H9 (cell line): ENCODE measurements at regions not wholly inside any gene's neighbourhood (a gene's known extent, or its start where the extent isn't known, plus 50 kb on each side); places are given as distances from the start of the nearest gene placed in this dataset.

ENCODE experiments used
- DNase-seq: peaks from one replicate; pipeline ENCODE4 v3.0.0-alpha.2; 2017
- H2AFZ ChIP-seq: one replicate; pipeline ENCODE4 v1.6.1; 2013; ENCODE audit warnings: mild to moderate bottlenecking, low read length, control low read depth, moderate library complexity
- H2AK5ac ChIP-seq: 2 replicates; pipeline ENCODE4 v1.6.1; 2013; ENCODE audit warnings: low read length, control low read depth, mixed read lengths; ENCODE audit not compliant: insufficient read length
- H2BK120ac ChIP-seq: one replicate; pipeline ENCODE4 v1.6.1; 2013; ENCODE audit warnings: low read depth, mild to moderate bottlenecking, low read length, control low read depth, inconsistent platforms; ENCODE audit not compliant: poor library complexity, severe bottlenecking
- H2BK12ac ChIP-seq: 2 replicates; pipeline ENCODE4 v1.6.1; 2013; ENCODE audit warnings: low read length, control low read depth, mixed read lengths, low read depth; ENCODE audit not compliant: insufficient read length
- H2BK15ac ChIP-seq: 2 replicates; pipeline ENCODE4 v1.6.1; 2013; ENCODE audit warnings: low read depth, low read length, control low read depth
- H2BK20ac ChIP-seq: one replicate; pipeline ENCODE4 v1.6.1; 2013; ENCODE audit warnings: low read depth, mild to moderate bottlenecking, low read length, control low read depth, inconsistent platforms; ENCODE audit not compliant: poor library complexity, severe bottlenecking
- H2BK5ac ChIP-seq: 2 replicates; pipeline ENCODE4 v1.6.1; 2013; ENCODE audit warnings: low read length, control low read depth, mixed read lengths; ENCODE audit not compliant: insufficient read length
- H3K14ac ChIP-seq: 2 replicates; pipeline ENCODE4 v1.6.1; 2013; ENCODE audit warnings: low read length, control low read depth; ENCODE audit not compliant: insufficient read depth
- H3K18ac ChIP-seq: 2 replicates; pipeline ENCODE4 v1.6.1; 2013; ENCODE audit warnings: low read depth, mild to moderate bottlenecking, mixed read lengths, low read length, control low read depth; ENCODE audit not compliant: insufficient read length
- H3K23ac ChIP-seq: 2 replicates; pipeline ENCODE4 v1.6.1; 2013; ENCODE audit warnings: low read length, control low read depth, mixed read lengths, low read depth; ENCODE audit not compliant: insufficient read length
- H3K23me2 ChIP-seq: 2 replicates; pipeline ENCODE4 v1.6.1; 2013; ENCODE audit warnings: low read depth, mild to moderate bottlenecking, mixed read lengths, low read length, control low read depth; ENCODE audit not compliant: insufficient read length, poor library complexity, severe bottlenecking
- H3K27ac ChIP-seq: 2 replicates; pipeline ENCODE4 v1.5.1; 2013; ENCODE audit warnings: low read length, control low read depth, mixed read lengths, low read depth; ENCODE audit not compliant: insufficient read length
- H3K27me3 ChIP-seq: 2 replicates; pipeline ENCODE4 v1.6.1; 2013; ENCODE audit warnings: low read length, control low read depth, inconsistent platforms; ENCODE audit not compliant: insufficient read depth
- H3K4ac ChIP-seq: 2 replicates; pipeline ENCODE4 v1.6.1; 2013; ENCODE audit warnings: low read depth, mild to moderate bottlenecking, control low read depth, inconsistent platforms, low read length, moderate library complexity
- H3K4me1 ChIP-seq: 2 replicates; pipeline ENCODE4 v1.6.1; 2013; ENCODE audit warnings: low read length, control low read depth, inconsistent platforms; ENCODE audit not compliant: insufficient read depth
- H3K4me2 ChIP-seq: 2 replicates; pipeline ENCODE4 v1.6.1; 2013; ENCODE audit warnings: low read length, control low read depth, mixed read lengths; ENCODE audit not compliant: insufficient read length, insufficient read depth
- H3K56ac ChIP-seq: 2 replicates; pipeline ENCODE4 v1.6.1; 2013; ENCODE audit warnings: low read depth, mild to moderate bottlenecking, mixed read lengths, low read length, control low read depth; ENCODE audit not compliant: insufficient read length
- H3K79me1 ChIP-seq: 2 replicates; pipeline ENCODE4 v1.6.1; 2013; ENCODE audit warnings: low read depth, mild to moderate bottlenecking, moderate library complexity, low read length, control low read depth, inconsistent platforms; ENCODE audit not compliant: insufficient read depth, poor library complexity, severe bottlenecking
- H3K79me2 ChIP-seq: 2 replicates; pipeline ENCODE4 v1.6.1; 2013; ENCODE audit warnings: low read length, control low read depth, inconsistent platforms; ENCODE audit not compliant: insufficient read depth
- H3K9ac ChIP-seq: 2 replicates; pipeline ENCODE4 v1.6.1; 2013; ENCODE audit warnings: low read length, control low read depth, mixed read lengths; ENCODE audit not compliant: insufficient read length; ENCODE audit errors: extremely low read depth
- H3K9me3 ChIP-seq: one replicate; pipeline ENCODE4 v1.6.1; 2013; ENCODE audit warnings: low read depth, low read length, inconsistent platforms; ENCODE audit not compliant: control insufficient read depth
- H3T11ph ChIP-seq: one replicate; pipeline ENCODE4 v1.6.1; 2013; ENCODE audit warnings: mild to moderate bottlenecking, low read length, control low read depth, inconsistent platforms
- H4K20me1 ChIP-seq: one replicate; pipeline ENCODE4 v1.6.1; 2013; ENCODE audit not compliant: control insufficient read depth, insufficient read length, insufficient read depth
- H4K5ac ChIP-seq: 2 replicates; pipeline ENCODE4 v1.6.1; 2013; ENCODE audit warnings: low read depth, mild to moderate bottlenecking, mixed read lengths, low read length, control low read depth; ENCODE audit not compliant: insufficient read length
- H4K8ac ChIP-seq: replicated peaks from 2 replicates; pipeline ENCODE4 v1.6.1; 2013; ENCODE audit warnings: low read length, control low read depth, mixed read lengths, low read depth; ENCODE audit not compliant: insufficient read length
- H4K91ac ChIP-seq: 2 replicates; pipeline ENCODE4 v1.6.1; 2013; ENCODE audit warnings: low read depth, mild to moderate bottlenecking, moderate library complexity, mixed read lengths, low read length, control low read depth; ENCODE audit not compliant: insufficient read length
- H3K27ac Mint-ChIP-seq, 3 experiments: 2 replicates in 2 of 3; 3 replicates in 1 of 3; pipeline ENCODE4 v1.8.0; 2020 to 2021; ENCODE audit warnings: mixed read lengths in 3 of 3, mild to moderate bottlenecking in 1 of 3, moderate library complexity in 1 of 3
- H3K27me3 Mint-ChIP-seq: 2 replicates; pipeline ENCODE4 v1.8.0; 2021; ENCODE audit warnings: low read depth, mild to moderate bottlenecking, moderate library complexity, mixed read lengths
- H3K36me3 Mint-ChIP-seq, 3 experiments: 2 replicates in 2 of 3; 3 replicates in 1 of 3; pipeline ENCODE4 v1.8.0; 2020 to 2021; ENCODE audit warnings: low read depth in 3 of 3, mixed read lengths in 3 of 3; ENCODE audit not compliant: insufficient read depth in 1 of 3
- H3K4me1 Mint-ChIP-seq, 2 experiments: 2 replicates each; pipeline ENCODE4 v1.8.0; 2020; ENCODE audit warnings: mixed read lengths in 2 of 2
- H3K4me3 Mint-ChIP-seq, 2 experiments: 2 replicates in 1 of 2; 3 replicates in 1 of 2; pipeline ENCODE4 v1.8.0; 2020 to 2021; ENCODE audit warnings: mild to moderate bottlenecking in 2 of 2, mixed read lengths in 2 of 2, moderate library complexity in 1 of 2
- H3K9me3 Mint-ChIP-seq, 2 experiments: 2 replicates in 1 of 2; 3 replicates in 1 of 2; pipeline ENCODE4 v1.8.0; 2020; ENCODE audit warnings: mild to moderate bottlenecking in 2 of 2, mixed read lengths in 2 of 2, moderate library complexity in 1 of 2
- WGBS: extraction: QIAGEN DNeasy Blood & Tissue Kit; methylation state at CpG from one replicate; pipeline ENCODE4 v1.1.7; 2013; ENCODE audit warnings: missing lambda C conversion rate, low lambda C conversion rate, mixed read lengths; ENCODE audit not compliant: insufficient read length; ENCODE audit errors: extremely low coverage; 5-methylcytosine and 5-hydroxymethylcytosine counted together
- TF ChIP-seq, protein P1 (sequence below): fragments of 200-600 bp; sonication (generic); conservative IDR thresholded peaks from 3 replicates; pipeline ENCODE4 v1.8.0; 2021; ENCODE audit warnings: antibody characterized with exemption, mild to moderate bottlenecking

DNA sequence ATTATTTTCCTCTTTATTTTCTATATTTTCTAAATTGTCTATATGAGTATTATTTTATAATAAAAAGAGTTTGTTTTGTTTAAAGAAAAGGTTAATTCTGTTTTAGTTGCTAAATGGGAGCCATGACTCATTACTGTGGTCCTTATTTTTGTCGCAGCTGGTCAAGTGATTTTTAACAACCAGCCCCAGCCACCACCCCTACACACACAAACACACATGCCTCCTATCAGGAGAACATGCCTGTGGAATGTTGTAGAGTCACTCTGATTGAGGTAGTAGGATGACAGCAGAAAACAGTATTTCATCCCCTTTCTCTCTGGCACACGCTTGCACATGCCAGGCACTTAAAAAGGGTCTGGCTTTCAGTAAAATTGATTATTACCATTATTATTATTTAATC lies 68.6 kb upstream of the GDF10 start:
- Histone ChIP-seq H3K23me2 (no peaks in the 10 kb centered on the region), H3K9me3 (no peaks in the 10 kb centered on the region), H3K4me1 (no peaks in the 10 kb centered on the region), H2BK15ac (no peak overlapping the region), H4K8ac (no peak overlapping the region), H3K4ac (no peak overlapping the region), H2BK5ac (no peak overlapping the region), H4K91ac (no peak overlapping the region), H3K18ac (no peak overlapping the region), H2BK20ac (no peak overlapping the region), H3K27me3 (no peaks in the 10 kb centered on the region), H3K79me2 (no peaks in the 10 kb centered on the region), H3K79me1 (no peaks in the 10 kb centered on the region), H3K14ac (no peak overlapping the region), H2BK12ac (no peak overlapping the region), H4K20me1 (no peaks in the 10 kb centered on the region), H4K5ac (no peak overlapping the region), H2AK5ac (no peak overlapping the region), H3K23ac (no peak overlapping the region), H3K56ac (no peak overlapping the region), H2BK120ac (no peak overlapping the region), H3K27ac (no peak overlapping the region), H3K4me2 (no peak overlapping the region), H2AFZ (no peak overlapping the region), H3T11ph (no peak overlapping the region), H3K9ac (no peak overlapping the region)
- peaks cover 10 to 12% of the 10 kb centered on the region in 2 experiments; a peak in 4 of 5 replicates for H3K9me3 Mint-ChIP-seq
- H3K36me3 Mint-ChIP-seq: peaks cover 0 to 16% (median 0%) of the 10 kb centered on the region in 3 experiments; a peak in 3 of 7 replicates
- no peaks in the 10 kb centered on the region for H3K4me1 Mint-ChIP-seq
- TF ChIP-seq, protein P1, sequence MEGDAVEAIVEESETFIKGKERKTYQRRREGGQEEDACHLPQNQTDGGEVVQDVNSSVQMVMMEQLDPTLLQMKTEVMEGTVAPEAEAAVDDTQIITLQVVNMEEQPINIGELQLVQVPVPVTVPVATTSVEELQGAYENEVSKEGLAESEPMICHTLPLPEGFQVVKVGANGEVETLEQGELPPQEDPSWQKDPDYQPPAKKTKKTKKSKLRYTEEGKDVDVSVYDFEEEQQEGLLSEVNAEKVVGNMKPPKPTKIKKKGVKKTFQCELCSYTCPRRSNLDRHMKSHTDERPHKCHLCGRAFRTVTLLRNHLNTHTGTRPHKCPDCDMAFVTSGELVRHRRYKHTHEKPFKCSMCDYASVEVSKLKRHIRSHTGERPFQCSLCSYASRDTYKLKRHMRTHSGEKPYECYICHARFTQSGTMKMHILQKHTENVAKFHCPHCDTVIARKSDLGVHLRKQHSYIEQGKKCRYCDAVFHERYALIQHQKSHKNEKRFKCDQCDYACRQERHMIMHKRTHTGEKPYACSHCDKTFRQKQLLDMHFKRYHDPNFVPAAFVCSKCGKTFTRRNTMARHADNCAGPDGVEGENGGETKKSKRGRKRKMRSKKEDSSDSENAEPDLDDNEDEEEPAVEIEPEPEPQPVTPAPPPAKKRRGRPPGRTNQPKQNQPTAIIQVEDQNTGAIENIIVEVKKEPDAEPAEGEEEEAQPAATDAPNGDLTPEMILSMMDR: no peak
- no peak overlapping the region for H3K4me3 Mint-ChIP-seq
- no peak for DNase-seq
- peaks cover 8% of the 10 kb centered on the region for H3K27me3 Mint-ChIP-seq
- H3K27ac Mint-ChIP-seq: no peak overlapping the region
- WGBS: no CpG with 5 or more reads among the region's 2 CpGs
